GM18861 (cell line): ENCODE measurements at regions not wholly inside any gene's neighbourhood (a gene's known extent, or its start where the extent isn't known, plus 50 kb on each side); places are given as distances from the start of the nearest gene placed in this dataset.
"Not testable (repeated sequence)": the region's sequence is repeated elsewhere in the genome, so short reads cannot be mapped to it uniquely, and the experiment has no call there.

Experiments used
- ATAC-seq: cut with Tn5 transposase; IDR thresholded peaks from one replicate; pipeline ENCODE4 v1.9.1; 2021; ENCODE audit not compliant: unreplicated experiment

DNA sequence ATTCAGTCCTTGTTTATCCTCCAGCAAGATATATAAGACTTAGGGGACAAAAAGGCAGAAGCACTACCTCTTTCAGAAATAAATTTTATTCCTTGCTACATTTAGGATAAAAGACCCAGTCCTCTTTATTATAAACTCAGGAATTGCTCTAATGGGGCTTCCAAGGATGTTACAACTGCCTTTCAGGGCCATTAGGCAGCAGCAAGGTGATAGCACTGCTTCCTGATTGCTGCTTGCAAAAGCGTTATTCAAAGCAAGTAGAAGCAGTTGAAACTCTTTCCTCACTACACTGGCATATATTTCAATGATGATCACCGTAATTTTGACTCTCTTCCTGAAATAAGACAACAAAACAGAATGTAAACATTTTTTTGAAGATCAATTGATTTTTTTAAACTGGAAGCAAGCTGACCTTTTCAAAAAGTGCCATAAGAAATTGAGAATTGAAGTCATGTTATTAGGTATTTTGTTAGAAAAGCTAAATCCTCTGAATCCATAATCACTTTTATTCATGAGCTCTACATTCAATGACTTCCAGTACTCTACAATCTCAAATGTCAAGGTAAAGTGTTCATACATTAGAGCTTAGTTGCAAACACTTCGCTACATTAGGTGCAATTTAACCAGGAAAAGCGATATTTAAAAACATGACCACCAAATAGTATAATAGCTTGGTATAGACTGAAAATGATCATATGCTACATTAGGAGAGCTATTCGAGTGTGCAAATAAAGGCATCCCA, 233.4 kb upstream of the SYT10 start:
- ATAC-seq, result no peak

DNA sequence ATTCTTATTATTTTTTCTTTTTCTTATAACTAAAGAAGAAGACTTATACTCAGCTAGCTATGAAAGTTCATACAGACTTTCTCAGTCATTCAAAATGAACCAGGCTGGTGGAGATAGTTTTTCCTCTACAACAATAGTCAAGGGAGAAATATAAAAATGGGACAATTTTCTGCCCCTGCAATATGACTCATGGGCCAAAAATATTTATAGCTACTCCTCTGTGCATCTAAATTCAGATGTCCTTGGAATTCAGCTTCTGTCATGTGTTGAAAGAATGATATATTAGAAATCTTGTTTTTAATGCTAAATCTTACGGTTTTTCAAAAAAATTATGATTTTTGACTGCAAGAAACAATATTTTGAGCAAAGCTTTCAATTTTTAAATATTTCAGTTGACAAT, 237.2 kb upstream of the SYT10 start:
- ATAC-seq, result no peak

DNA sequence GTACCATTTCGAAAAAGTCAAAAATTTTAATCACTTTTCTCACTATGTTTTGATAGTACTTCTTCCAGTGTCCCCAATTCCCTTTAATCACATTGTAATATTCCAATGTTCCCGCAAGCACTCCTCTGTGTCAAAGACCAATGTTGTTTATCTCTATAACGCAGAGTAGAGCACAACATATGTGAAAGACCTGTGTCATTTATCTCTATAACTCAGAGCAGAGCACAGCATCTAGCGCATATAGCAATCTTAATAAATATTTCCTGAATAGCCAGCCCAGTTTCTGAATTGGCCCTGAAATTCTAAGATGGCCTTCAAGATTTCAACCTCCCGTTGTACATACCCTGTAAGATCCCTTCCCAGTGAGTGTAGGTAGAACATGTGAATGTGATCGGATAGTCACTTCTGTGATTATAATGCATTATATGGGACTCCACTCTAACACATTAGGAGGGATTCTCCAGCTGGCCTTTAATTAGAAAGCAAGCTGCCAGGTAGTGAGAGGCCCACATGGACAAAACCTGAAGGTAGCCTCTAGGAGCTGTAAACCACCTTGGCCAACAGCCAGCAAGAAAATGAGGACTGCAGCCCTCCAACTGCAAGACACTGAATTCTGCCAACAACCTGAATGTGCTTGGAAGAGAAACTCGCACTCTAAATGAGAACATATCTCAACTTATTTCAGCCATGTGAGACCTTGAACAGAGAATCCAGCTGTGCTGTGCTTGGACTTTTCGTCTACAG, 238.8 kb upstream of the SYT10 start:
- ATAC-seq, result no peak

DNA sequence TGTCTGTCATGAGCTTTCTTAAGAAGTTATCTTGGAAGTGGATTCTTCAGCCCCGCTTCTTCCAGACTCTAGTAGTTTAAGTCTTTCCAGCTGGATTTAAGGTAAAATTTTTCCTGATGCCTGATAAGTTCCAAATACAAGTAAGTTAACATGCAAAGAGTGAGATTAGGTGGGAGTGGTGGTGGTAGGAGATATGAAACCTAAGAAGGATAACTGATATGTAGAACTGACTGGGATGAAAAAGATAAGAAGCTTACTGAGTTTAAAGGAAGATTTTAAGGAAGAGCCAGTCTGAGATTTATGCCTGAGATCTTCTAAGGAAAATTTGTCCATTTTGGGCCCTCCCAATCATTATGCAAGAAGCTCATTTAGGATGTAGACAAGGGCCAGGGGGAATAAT, 250.9 kb upstream of the SYT10 start:
- no peak for ATAC-seq

DNA sequence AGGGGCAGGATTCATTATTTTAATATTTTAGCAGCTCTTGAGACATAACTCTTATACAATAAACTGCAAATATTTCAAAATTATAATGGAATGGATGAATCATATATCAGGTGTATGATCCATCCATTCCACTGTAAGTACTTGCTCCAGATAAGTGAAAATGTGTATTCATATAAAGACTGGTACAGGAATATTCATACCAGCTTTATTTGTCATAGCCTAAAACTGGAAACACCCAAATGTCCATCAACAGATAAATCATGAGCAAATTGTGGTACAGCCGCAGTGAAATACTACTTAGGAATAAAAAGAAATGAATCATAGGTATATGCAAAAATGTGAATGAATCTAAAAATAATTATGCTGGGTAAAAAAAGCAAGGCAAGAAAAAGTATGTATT, 263.6 kb upstream of the SYT10 start:
- ATAC-seq, result no peak

DNA sequence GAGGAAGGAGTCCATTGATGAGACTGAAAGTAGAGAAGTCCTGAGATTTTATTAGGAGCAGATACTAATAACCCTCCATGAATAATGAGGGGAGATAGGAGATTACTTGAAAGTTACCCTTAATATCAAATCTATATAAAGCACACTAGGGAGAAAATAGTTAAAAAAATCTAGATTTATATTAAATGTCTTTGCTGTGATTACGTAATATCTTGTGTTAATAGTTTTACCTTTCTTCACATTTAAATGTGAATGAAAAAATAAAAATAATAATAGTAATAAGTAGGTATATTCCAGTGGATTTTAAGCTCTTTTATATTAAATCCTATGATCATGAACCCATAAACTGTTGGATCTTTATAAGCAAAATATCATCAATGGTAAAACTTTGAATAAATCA, 267.3 kb upstream of the SYT10 start:
- no peak for ATAC-seq

DNA sequence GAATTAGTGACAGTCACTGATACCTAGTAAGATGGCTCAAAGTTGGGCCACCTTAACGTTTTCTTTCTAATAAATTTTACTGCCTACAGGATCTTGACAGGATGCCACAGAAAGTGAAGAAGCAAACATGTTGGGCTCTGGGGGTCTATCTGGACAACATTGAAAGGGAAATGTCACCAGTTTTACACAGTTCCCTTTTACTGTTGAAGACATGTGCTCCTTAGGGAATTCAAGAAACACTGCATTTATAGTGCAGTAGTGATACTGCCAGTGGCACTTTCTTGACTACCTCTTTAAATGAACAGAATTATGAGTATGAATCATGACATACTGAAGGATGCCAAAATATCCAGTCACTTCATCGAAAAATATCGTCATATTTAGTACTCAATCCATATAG, 269.3 kb upstream of the SYT10 start:
- no peak for ATAC-seq

DNA sequence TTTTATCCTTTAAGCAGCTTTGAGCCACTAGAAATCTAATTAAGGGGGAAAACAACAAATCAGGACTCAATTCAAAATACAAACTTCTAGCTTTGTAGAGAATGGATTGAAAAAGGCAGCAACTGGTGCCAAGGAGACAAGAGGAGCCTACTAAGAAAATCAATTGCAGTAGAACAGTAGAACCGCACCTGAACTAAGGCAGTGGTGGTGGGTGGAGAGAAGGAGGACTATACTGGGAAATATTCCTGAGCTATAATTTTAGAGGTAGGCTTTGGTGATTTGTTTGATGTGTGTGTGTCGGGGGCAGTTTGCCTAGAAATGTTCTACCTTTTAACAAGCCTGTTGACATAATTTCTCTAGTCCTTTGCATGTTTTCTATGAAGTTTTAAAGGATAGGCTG, 270.9 kb upstream of the SYT10 start:
- ATAC-seq, result no peak

DNA sequence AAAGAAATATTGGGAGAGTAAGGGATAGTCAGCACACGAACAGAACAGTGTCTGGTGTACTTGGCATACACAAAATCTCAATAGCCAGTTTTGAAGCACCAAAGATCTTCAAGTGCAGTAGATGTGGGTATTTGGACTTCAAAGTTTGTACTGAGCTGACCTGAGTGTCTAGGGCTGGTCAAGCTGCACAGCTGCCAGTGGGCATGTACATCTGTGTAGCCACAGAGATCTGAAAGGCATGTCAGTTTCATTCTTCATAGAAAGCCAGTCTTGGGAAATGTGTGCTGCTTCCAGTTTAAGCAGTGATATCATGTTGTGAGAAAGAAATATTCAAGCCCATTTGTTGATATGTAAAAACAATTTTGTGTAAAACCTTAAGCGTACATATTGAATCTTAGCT, 279.0 kb upstream of the SYT10 start:
- no peak for ATAC-seq

DNA sequence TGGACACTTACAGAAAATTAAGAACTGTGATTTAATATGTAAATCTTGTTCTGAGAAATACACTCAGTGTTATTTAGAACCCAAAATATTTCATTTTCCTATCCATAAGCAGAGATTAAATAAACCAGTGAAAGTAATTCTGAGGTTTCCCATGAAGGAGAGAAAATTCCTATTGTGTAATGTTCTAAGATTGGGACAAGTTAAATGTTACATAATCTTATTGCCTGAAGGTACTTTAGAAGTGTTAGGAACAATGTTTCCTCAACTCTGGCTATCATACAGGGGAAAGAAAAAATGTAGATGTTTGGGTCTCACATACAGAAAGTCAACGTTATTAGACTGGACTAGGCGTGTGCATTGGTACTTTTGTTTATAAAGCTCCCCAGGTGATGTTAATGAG, 281.9 kb upstream of the SYT10 start:
- ATAC-seq, result no peak

DNA sequence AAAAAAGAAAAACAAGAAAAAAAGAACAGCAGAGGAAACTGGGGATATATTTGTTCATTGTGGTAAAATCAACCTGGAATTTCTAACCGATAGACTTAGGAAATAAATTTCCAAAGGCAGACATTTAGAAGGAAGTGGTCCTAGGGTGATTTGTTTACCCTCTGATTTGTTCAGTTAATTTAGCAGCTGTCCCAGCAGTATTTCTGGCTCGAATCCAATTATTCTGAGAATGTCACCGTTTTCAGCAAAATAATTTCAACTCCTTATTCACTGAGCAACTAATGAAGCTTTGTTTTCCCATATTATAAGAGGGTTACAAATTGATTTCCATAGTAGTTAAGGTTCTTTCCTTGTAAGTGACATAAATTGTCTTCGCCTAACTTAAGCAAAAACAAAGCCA, 285.2 kb upstream of the SYT10 start:
- no peak for ATAC-seq

DNA sequence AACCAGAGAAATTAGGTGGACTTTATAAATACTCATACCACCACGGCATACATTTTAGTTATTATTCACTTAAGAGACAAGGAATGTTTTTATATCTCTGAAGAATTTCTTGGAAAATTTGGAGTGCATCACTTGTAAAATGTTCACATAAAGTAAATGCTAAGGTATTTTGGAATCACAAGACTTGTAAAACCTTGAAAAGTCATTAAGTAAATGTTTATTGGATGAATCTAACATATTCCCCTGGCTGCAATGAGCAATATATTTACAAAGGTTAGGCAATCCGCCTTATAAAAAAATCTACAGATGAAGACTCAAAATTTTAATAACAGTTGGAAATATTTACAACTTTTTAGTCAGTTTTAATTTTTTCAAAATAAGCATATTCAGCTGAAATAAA, 287.4 kb upstream of the ALG10 start:
- ATAC-seq, result no peak

DNA sequence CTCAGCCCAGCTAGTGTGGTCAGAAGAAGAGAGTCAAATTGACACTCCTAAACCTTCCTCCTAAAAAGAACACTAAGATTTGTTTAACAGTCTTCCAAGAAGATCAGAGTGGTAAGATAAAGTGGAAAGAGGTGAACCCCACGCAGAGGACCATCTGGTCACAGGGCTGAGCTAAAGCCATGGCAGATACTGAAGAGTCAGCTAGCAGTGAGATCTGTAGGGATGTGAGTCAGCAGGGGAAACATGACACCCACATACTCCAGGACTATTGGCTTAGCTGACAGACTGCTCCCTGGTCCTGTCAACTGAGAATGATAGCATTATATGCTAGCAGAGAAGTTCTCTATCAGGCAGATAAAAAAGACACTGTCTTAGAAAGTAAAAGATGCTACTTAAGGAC, 269.4 kb upstream of the ALG10 start:
- no peak for ATAC-seq

DNA sequence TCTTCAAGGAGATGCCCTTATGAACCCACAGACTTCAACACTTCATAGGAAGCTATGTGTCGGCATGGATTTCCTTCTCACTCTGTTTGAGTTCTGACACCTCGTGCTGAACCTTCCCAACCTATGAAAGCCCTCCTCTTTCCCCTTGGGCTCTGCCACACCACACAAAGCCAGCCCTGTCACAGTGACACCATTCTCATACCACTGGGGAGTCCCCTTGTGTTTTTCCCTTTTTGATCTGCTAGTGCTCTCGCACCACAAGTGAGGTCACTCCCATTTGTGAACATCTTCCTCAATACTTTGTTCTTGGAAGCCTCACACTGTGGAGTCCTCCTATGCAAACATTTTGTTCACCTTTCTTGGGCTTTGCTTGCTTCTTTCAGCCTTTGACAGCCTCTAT, 264.6 kb upstream of the ALG10 start:
- ATAC-seq, result no peak

DNA sequence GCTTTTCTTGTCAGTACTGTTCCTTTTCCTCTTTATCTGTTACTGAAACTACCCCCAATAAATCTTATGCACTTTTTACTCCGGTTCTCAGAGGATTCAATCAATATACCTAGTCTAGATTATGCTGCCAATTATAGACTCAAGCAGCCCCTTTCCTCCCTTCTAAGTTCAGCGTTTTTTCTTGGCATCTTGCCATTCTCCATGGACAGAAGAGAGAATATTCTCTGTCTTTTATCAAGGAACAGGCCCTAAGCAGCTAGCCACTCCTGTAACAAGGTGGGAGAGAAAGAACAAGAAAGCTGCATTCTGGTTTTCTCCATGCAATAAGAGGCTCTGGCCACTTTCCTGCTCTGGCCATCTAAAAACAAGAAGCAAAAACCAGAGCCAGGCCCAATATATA, 263.0 kb upstream of the ALG10 start:
- ATAC-seq, result no peak

DNA sequence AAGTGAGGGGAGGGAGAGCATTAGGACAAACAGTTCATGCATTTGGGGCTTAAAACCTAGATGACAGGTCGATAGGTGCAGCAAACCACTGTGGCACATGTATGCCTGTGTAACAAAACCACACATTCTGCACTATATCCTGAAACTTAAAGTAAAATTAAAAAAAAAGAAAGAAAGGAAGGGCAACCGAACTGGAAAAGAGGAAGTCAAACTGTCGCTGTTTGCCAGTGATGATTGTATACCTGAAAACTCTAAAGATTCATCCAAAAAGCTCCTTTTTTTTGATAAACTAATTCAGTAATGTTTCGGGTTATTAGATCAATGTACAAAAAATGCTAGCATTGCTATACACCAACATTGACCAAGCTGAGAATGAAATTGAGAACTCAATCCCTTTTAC, 259.0 kb upstream of the ALG10 start:
- no peak for ATAC-seq

DNA sequence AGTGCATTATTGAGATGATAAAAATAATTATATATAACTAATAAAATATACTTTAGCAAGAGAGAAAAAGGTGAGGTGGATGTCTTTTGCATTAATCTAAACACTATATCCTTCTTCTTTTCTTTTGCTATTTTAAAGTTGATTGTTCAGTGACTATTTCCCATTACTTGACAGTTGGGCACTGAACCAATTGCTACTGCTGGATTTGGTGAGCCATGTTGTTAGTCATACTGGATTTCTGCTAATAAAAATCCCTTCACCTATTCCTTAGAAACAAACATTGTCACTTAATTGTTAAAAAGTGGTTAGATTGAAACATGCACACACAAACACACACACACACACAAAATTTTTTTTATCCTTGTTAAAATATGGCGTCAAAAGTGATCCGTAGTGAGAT, 251.6 kb upstream of the ALG10 start:
- no peak for ATAC-seq

DNA sequence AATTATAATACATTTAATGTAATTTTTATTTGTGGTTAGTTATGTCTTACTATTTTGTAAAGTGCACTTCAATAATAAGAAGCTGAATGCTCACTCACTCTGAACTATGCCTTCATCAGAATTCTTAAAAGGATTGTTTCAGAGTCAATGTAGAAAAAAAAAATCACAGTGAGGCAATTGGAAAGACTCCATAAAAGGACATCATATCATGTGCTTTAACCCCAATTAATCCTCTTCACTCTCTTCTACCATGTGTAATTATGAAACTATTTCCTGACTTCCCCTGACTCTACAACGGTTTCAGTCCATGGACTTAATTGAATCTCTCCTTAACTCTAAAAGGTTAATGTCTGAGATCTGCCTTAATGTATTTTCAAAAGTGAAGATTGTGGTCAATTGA, 250.4 kb upstream of the ALG10 start:
- no peak for ATAC-seq

DNA sequence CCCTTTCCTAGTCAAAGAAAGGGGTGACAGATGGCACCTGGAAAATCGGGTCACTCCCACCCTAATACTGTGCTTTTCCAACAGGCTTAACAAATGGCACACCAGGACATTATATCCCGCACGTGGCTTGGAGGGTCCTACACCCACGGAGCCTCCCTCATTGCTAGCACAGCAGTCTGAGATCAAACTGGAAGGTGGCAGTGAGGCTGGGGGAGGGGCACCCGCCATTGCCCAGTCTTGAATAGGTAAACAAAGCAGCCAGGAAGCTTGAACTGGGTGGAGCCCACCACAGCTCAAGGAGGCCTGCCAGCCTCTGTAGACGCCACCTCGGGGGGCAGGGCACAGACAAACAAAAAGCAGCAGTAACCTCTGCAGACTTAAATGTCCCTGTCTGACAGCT, 249.2 kb upstream of the ALG10 start:
- not testable (repeated sequence) for ATAC-seq

DNA sequence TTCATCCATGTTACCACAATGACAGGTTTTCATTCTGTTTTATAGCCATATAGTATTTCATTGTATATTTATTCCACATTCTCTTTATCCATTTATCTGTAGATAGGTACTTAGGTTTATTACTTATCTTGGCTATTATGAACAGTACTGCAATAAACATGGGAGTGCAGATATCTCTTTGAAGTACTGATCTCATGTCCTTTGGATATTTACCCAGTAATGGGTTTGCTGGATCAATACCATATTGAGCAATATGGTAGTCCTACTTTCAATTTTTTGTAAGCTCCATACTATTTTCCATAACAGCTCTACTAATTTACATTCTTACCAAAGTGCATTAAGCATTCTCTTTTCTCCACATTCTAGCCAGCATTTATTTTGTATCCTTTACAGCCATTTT, 235.8 kb upstream of the ALG10 start:
- no peak for ATAC-seq

DNA sequence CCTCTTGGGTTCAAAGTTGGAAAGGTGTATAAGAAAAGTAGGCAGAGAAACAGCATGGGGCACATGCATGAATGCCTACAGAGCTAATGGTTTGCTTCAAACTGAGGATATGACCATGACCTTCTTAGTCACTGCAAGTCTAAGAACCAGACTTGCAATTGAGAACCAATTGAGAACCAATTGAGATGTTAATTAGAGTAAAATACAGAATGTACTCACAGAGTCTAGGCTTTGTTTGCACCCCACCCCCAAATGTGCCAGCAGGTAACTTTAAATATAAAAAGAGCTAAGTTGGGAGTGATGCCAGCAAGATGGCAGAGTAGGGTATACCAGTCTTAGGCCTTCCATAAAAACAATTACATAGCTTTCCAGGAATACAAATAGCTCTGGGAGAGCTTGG, 227.3 kb upstream of the ALG10 start:
- no peak for ATAC-seq

DNA sequence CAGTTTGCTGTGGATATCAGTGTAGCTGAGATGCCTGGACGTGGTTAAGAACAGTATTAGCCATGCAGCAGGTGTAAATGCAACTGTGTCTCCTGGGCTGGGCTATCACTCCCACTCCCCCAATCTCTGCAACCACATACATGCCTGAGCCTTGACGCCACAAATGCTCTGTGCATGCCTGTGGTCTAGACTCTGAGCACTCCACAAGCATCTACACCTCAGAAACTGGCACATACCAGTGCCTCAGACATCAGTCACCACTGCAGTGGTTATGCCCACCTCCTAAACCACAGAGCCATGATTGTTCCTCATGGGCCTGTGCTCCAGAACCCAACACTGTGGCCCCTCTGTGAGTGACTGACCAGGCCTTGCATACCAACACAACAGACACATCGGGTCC, 226.8 kb upstream of the ALG10 start:
- no peak for ATAC-seq

DNA sequence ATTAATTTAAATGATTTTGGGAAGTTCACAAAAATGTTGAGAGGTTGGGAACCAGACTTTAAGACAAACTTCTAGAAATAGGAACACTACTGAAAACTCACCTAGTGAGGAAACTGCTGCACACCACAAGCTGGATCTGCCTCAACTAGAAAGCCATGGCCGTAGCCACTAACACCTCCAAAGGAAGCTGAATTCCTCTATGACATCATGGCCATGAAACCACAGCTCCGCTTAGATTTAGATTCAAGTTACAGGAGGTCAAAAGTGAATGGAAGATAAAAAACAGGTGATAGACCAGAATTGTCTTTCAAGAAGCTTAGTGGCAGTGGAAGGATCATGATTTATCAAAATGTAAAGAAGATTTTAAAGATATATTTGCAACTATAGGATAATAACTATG, 208.8 kb upstream of the ALG10 start:
- no peak for ATAC-seq
